Activated CD8-positive, alpha-beta memory T cell treated with anti-CD3 and anti-CD28 coated beads, Interleukin-2, amount 50 U/mL, for 24 hours (primary cell): ENCODE measurements at regions not wholly inside any gene's neighbourhood (a gene's known extent, or its start where the extent isn't known, plus 50 kb on each side); places are given as distances from the start of the nearest gene placed in this dataset.
"Not testable (repeated sequence)": the region's sequence is repeated elsewhere in the genome, so short reads cannot be mapped to it uniquely, and the experiment has no call there.

Experiments used
- DNase-seq: peaks from one replicate; pipeline ENCODE4 v3.0.0-alpha.2; 2020; ENCODE audit errors: extremely low read depth

DNA sequence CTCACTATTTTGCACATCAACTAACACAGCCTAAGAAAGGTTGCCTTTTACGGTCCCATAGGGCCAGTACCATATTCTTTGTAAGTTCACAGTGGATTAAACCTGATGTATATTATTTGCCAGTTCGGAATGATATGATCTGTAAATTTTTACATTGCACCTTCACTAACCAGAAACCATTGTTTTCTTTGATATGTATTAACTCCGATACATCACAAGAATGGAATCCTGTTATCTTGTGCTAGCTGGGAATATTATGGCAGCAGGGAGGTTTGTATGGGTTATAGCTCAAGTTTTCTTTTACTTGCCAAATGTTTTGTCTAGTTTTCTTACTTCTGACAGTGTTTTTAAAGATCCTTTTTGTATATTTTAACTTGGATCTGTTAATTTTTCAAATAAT is 51.4 kb upstream of the S1PR1 start:
- no peak for DNase-seq

DNA sequence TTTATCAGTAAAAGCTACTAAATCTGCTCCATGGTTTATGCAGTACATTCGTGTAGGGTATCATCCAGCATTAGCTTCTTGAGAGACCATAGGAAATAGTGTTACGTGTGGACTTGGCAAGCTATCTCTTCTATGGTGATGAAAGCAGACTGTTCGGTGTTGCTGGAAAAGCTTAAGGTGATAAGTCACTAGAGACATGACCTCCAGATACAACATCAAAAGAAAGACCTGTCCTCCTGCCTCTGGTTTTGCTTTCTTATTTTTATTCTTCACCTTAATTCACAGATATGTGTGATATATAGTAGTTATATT is 53.5 kb upstream of the S1PR1 start:
- DNase-seq: no peak

DNA sequence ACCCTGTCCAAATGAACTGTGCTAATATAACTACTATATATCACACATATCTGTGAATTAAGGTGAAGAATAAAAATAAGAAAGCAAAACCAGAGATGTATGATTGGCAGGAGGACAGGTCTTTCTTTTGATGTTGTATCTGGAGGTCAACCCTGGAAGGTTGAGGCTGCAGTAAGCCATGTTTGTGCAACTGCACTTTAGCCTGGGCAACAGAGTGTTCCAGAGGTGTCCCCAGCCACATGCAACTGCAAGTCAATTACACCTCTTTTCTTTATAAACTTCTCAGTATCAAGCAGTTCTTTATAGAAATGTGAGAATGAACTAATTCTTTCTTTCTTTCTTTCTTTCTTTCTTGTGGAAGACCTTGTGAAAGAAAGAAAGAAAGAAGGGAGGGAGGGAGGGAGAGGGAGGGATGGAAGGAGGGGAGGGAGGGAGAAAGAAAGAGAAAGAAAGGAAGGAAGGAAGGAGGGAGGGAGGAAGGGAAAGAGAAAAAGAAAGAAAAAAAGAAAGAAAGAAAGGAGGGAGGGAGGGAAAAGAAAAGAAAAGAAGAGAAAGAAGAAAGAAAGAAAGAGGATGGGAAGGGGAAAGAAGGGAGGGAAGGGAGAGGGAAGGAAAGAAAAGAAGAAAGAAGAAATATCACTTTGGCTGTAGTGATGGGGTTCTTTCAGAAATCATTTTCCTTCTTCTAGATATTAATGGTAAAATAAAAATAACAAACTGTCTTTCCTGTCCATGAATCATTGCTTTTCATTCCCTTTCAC is 54.0 kb upstream of the S1PR1 start:
- DNase-seq: no peak

DNA sequence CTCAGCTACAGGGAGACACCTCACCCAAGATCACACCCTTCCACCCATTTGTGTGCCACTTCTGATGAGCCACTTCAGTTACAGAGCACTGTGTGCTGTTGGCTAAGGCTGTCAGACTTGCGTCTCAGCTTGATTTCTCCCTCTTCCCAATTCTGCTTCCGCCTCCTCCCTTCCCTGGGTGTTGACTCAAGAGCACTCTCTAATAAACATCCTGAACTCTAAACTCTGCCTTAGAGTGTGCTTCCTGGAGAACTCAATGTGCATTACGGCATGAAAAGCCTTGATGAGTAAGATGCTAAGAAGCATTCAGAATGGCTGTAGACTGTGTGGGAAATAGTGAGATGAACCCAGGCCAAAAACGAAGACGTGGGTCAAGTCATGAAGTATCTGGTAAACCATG is 54.9 kb upstream of the S1PR1 start:
- DNase-seq: no peak

DNA sequence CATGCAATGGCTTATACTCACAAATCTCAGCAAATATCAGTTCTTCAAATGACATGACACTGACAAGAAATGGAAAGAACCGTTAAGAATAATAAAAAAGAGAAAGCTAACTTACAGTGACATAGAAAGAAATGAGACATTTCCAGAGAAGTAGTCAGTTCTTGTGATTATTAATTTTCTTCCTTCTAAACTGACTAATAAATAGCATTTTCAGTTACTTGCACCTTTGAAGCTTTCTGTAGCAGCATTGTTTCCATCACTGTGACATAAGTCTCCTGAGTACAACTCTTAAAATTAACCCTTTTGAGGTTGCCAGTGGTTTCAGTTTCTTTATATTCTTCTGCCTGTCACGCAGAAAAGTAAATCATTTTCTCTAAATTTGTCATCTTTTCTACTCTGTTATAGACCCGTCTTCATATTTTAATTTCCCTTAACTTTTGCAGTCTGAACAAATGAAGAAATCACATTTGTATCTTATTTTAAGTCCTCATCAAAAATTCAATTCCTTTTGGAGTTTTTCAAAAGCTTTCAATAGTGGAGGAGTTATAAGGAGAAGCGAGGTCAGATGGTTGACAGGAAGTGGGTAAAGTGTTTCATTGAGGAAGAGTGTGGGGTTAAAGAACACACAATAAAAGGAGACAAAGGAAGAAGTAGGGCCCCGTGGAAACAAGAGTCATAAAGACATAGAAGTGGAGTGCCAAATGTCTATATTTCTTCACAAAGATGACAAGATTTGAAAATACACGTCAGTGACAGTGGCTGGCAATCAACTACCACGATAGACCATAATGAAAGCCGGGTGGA is 57.9 kb upstream of the S1PR1 start:
- DNase-seq: no peak

DNA sequence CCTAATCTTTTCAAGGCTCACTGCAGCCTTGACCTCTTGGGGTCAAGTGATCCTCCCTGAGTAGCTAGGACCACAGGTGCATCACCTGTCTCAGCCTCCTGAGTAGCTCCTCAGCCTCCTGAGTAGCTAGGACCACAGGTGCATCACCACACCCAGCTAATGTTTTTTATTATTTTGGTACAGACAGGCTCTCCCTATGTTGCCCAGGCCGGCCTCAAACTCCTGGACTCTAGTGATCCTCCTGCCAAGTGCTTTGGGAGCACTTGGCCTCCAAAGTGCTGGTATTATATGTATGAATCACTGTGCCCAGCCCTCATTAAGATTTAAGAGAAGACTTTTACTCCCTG is 58.5 kb upstream of the S1PR1 start:
- no peak for DNase-seq

DNA sequence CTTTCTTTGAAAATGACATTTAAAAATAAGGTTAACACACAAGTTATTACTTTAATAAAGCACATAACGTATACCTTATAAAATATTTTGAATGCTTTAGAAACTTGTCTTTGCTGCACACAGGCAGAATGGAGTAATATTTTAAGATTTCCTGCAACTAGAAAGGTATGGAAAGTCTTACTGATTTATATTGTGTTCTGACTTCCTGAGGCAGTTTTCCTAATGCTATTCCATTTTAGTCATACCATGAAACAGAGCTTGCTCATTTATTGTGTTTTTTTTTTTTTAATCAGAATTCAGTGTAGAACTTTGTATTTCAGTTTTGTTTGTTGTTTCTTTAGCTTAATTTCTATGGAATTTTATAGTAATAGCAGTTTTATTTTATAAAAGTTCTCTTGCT is 60.9 kb upstream of the S1PR1 start:
- no peak for DNase-seq

DNA sequence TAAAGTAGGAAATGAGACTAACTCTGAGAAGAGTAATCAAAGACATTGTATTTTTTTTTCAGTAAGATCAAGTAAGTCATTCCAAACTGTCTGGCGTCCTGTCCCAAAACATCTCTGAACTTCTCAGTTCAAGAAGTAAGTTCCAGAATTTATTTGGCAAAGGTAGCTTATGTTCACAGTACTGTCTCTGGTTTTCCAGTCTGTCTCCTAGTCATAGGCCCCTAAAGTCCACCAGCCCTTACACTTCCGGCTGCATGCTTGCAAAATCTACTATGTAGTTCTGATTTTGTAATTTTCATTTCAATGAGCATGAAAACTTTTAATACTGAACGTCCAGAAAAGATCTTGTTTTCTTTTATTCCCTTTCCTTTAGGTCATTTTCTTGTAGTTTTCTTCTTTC is 61.4 kb upstream of the S1PR1 start:
- no peak for DNase-seq

DNA sequence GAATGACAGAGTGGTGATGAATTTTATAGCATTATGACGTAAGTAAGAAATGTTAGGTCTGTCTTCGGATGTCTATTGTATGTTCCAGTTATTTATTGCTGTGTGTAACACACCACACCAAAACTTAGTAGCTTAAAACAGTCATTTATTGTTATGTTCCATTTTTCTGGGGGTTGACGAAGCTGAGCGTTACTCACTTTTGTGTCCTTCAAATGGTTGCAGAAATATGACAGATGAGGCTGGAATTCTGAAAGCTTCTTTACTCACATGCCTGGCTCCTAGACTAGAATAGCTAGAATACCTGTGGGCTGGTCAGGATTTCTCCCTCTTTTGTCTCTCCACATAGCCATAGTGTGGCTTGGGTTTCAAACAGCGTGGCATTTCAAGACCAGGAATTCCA is 62.1 kb upstream of the S1PR1 start:
- DNase-seq: no peak

DNA sequence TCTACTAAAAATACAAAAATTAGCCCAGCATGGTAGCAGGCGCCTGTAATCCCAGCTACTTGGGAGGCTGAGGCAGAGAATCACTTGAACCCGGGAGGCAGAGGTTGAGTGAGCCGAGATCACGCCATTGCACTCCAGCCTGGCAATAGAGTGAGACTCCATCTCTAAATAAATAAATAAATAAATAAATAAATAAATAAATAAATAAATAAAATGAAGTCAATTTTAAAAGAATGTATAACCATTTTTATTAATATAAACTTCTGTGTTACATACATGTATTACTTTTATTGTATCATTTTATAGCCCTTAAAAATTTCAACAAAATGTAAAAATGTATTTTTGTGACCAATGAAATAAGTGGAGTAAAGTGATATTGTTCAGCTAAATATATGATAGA is 62.5 kb upstream of the S1PR1 start:
- DNase-seq: not testable (repeated sequence)

DNA sequence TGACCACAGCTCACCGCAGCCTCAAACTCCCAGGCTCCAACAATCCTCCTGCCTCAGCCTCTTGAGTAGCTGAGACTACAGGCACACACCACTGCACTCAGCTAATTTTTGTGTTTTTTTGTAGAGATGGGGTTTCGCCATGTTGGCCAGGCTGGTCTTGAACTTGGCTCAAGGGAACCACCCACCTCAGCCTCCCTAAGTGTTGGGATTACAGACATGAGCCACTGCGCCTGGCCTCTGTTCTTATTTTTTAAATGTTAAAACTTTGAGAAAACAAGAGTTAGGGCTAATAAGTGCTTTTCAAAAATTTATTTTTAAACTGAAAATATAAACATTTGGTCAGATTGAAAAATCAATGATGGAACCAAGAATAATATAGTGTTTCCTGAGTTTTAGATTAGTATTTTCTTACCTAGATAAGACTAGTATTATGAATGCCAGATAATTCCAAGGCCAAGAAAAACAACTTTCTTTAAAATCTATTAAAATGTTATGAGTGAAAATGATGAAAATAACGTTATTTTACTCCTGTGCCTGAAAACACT is 66.2 kb upstream of the S1PR1 start:
- no peak for DNase-seq

DNA sequence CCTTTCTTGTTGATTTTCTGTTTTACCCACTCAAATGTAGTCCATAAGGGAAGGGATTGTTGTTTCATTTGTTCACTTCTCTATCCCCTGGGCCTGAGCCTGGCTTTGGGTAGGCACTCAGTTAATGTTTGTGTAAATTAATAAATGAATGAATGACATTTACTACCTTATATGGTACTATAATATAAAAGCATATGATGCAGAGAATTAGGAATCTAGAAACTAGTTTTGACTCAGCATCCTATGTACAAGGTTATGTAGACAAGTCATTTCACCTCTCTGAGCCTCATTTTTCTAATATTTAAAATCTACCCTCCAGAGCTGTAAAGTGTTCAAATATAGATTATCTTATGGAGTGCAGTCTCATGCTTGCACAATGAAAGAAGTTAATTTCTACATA is 68.9 kb upstream of the S1PR1 start:
- DNase-seq: no peak

DNA sequence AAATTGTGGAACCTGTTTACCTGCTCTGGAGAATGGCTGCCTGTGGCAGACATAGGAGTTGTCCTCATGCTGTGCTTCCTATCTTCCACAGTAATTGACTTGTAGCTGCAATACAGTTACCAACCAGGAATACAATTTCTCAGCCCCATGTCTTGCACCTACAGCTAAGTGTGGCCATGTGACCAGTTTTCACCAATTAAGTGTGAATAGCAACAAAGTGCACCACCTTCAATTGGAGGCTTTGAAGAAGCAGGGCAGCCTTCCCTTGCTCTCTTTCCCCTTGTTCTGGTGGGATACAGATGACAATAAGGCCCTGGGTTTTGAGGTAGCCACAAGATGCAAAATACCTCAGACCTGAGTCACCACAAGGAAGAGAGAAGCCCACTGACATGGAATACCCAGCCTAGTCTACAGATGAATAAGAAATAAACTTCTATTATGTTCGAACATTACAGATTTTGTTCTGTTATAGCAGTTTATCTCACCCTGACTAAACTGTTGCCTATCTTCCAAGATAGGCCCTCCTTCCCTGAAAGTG is 70.2 kb upstream of the S1PR1 start:
- no peak for DNase-seq

DNA sequence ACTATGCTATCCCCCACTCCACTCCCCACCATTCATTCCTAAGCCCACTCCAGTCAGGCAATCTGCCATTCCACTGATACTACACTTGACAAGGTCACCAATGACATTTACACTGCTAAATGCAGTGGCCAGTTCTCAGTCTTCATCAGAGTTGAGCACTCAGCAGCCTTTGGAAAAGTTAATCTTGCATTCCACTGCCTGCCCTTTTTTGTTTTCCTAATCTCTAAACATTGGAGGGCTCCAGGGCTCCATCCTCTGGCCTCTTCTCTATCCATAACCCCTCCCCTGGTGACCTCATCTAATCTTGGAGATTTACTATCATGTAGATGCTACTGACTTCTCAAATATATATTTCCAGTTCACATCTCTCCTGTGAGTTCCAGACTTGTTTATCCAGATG is 70.9 kb upstream of the S1PR1 start:
- DNase-seq: no peak

DNA sequence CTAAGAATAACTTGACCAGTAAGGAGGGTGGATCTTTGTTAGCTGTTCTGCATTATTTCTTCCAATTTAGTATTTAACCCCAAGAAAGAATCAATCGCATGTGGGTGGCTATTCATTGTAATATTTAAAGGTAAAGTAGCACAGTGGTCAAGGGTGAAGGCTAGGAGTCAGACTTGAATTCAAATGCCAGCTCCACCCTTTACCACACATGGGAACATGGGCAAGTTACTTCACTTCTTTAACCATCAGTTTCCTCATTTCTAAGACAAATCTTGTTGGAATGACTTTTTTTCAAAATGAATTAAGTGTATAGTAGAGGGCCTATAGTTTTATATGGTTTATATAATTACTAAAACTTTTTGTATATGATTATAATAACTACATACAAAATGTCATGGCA is 71.3 kb upstream of the S1PR1 start:
- DNase-seq: no peak

DNA sequence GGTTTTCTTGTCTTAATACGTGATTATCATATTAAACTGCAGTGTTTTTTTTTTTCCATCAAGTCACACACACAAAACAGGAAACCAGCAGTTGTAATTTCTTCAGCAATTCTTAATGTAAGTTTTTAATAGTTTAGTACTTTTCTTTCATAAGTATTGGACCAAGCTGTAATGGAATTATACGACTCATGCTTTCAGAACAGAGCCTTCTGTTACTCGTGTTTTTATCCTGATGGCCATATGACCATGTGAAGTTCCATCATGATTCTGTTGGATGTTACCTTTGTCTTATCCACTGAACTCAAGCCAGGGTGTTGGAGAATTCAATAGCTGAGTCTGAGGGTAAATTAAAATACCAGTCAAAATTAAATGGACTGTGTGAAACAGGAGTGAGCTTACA is 72.0 kb upstream of the S1PR1 start:
- no peak for DNase-seq

DNA sequence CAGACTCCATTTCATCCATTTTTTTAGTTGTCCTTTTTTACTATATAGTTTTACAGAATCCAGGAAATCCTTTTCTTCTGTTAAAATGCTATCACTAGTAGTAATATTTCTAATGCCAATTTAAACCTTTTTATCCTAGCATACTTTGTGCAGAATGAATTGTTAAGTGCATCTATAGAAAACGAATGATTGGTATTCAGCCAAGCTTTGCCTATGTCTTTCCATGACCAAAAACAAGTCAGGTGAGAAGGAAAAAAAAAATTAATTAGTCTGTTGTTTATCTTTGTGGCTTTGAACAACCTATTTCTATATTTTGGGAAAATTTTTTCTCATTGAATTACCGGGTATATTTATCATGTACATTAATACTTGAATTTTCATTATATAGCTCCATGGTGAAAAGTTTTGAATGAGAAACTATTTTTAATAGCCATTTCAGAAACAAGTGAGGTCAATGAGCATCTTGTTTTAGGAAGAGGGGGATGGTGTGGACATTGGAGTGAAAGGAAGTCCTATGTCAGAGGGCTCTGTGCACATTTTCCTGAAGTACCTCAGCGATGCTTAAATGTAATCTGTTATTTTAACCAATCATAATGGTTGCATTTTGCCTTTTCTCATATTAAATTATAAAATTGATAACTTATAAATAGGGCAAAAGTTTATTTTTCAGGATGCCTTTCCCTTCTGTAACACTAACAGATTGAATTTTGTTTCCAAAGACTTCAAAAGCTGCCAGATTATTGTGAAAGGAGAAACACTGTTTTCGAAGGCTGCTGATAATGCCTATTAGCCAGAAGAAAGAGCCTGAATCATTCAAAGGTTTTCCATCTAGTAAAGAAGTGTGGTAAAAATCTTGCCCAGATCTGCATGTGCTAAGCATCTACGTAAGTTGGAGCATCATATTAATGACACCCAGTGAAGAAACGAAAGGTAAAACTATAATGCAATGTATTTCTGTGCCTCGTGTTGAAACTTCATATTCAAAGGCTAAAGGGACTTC is 73.8 kb upstream of the S1PR1 start:
- no peak for DNase-seq

DNA sequence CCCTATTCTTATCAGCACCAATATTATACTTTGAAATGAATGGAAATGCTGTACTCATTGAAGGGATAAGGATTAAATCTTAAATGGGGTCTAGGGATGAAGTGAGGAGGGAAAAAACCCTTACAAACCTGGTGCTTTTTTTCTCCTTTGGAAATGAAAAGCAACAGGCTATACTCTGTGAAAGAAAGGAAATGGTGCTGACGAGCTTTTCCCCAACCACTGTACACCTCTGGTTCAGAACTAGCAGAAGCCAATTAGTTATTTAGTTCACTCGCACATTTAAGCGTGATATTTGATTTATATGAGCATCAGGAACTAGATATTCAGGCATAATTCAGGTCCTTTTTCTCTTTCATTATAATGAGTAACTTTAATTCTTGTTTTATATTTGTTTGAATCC is 74.5 kb upstream of the S1PR1 start:
- no peak for DNase-seq

DNA sequence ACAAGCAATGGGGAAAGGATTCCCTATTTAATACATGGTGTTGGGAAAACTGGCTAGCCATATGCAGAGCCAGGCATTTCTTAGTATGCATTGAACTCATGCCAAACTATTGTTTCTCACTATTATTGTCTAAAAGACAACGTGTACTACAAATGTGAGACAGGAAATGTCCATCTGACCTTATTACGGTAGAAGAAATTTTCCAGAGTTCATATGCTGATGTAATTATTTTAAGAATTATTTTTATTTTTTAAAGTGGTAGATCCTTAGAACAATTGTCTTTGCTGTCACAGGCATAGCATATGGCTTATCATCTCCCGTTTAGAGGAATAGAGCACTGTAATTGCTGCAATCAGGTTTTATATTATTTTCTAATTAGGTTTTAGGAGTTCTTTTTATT is 75.2 kb upstream of the S1PR1 start:
- no peak for DNase-seq

DNA sequence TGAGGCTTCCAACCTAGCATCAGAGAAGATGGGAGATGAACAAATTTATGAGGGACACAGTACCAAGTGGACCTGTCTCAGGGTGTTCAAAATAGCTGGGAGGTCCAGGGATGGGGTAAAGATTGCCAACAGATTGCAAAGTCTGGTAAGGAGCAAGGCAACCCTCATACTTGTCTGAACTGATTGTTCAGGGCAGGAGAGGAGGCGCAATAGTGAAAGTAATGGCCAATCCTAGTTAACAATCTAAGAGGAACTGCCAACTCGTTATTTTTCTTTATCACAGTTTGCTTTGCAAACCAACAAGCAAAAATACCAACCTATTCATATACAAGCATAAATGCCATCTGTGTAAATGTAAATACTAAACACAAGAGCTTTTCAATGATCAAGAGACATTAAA is 78.4 kb upstream of the S1PR1 start:
- no peak for DNase-seq

DNA sequence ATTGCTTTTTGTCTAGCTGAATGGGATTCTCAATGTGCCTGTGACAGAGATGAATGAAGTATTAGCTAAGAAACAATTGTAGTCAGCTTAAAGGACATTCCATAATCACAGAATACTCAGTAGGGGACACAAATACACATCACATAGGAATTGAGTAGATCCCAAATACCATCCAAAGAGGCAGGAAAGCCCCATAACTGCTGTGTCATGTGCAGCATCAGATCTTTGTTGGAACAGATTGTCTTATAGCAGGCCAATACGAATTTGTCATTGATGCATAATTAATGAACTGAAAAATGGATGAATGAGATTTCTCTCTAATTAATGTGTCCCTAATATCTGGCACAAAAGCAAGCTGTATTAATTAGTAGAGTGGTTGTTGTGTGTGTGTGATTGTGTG is 82.3 kb upstream of the S1PR1 start:
- DNase-seq: no peak

DNA sequence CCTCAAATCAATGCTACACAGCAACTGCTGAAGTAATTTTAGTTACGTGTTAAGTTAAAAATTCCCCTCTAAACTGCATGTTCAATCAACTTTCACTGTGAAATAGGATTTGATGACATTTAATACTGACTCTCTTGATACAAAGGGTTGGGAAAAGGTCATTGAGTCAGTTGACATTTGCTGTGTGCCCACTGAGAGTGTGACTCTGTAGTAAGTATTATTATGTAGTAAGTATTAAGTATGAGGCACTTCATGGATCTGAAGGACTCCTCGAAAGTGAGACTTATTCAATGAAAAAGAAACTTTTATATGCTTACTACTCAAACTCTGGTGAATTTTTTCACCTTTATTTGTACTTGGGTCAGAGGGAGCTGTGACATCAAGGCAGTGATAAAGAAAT is 83.1 kb upstream of the S1PR1 start:
- no peak for DNase-seq
